ENCODE measurements at regions not wholly inside any gene's neighbourhood (a gene's known extent, or its start where the extent isn't known, plus 50 kb on each side); places are given as distances from the start of the nearest gene placed in this dataset.

DNA sequence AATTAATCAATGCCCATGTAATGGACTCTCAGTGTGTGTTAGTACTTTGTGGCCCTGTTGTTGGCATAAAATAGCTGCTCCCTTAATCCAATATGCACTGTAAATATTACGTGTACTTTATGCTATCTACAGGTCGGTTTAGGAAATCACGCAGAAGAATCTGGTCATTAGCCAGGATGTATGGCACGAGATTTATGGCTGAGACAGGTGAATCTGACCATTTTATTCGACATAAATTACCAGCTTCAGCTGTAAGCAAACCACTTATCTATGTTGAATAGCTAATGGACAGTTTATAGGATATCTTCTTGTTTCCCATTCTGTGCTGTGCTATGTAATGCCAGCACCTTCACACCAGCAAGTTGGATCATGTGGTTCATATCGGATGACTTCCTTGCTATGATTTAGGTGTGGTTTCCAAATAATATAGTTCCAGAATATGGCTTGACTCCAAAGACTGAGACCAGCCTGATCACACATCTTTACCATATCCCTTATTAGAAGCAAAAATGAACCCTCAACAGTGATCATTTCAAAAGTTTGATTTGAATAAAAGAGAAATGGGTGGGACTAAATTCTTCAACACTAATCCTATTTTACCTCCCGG, 301.4 kb downstream of the AHR start:
- no peak for DNase-seq

DNA sequence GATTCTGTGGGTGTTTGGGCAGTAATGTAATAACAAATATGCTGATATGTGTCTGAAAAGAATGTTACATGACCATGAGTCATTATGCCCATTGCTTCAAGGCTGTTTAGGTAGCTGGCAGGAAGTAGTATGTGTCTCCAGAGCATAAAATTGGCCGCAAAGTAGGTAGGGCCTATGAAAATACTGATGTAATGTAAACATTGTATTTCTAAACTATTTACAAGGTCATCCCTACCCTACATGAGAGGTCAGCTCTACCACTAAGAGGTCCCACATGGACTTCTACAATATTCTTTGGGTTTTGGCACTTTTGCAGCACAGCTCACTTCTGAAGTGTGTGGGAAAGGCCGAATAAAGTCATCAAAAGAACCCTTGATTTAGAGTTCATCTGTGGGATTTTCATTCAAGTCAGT, 301.9 kb downstream of the AHR start:
- DNase-seq = no peak

DNA sequence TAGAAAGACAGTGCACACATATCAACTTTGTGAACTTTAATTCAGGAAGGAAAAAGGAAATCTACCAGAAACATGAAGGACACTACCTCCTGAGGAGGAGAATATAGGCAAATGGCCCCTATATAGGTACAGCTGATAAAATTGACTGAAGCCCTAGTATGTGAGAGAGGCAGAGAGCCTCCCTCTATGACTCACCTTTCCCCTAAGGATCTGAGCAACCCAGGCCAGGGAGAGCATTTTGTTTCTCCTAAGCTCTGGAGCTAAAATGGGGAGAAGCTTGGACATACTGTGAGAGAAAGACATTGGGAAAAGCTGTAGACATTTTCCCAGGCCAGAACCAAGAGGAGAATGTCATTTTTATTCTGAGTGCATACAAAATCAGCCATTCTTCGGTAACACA, 303.5 kb downstream of the AHR start:
- DNase-seq = no peak

DNA sequence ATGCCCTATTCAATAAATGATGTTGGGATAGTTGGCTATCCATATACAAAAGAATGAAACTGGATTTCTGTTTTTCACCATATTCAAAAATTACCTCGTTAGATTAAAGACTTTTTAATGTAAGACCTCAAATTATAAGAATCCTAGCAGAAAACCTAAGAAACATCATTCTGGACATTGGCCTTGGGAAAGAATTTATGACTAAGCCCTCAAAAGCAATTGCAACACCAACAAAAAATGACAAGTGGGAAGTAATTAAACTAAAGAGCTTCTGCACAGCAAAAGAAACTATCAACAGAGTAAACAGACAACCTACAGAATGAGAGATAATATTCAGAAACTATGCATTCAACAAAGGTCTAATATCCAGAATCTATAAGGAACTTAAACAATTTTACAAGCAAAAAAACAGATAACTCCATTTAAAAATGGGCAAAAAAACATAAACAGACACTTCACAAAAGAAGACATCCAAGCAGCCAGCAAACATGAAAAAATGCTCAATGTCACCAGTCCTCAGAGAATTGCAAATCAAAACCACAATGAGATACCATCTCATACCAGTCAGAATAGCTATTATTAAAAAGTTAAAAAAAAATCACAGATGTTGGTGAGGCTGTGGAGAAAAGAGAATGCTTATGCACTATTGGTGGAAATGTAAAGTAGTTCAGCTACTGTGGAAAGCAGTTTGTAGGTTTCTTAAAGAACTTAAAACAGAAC, 309.8 kb downstream of the AHR start:
- no peak for DNase-seq

DNA sequence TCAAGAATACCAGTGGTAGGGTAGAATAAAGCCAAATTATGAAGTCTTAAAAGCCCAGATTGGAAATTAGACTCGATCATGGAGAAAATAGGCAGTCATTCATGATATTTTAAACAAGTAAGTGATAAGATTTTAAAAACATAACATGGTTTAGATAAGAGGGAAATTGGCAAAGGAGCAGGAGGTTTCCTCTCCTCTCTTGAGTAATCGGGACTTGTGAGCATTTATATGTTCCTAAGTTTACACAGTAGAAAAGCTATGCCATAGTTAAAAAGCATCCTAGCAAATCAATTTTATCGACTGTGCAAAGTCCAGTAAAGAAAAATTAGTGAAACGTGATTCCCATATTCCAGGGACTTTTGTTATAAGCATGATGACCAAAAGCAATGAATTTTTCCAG, 313.2 kb downstream of the AHR start:
- no peak for DNase-seq

DNA sequence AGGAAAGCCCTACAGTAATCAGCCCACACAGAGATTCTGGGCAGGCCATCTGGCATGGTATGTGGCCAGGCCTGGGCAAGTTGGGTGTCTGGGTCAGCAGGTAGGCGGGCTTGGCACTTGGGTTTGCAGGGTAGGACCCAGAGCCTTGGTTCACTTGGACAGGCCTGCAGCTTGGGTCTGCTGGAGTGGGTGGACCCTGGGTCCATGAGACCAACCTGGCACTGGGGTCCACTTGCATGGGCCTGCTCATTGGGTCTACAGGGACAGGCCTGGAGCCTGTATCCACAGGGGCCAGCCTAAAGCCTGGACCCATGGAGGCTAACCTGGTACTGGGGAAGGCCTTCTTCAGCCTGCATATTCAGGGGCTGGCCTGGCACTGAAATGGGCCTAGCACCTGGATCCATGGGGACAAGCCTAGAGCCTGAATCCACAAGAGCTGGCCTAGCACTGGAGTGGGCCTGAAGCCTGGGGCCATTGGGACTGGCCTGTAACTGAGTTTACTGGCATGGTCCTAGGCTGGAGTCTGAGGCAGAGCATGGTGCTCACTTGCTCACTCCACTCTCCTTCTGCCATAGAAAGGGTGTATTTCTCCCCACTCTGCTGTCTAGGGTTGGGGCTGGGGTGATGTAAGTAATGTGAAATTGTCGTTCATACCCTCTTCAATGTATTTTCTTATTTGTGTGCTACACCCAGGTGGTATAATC, 315.0 kb downstream of the AHR start:
- no peak for DNase-seq

DNA sequence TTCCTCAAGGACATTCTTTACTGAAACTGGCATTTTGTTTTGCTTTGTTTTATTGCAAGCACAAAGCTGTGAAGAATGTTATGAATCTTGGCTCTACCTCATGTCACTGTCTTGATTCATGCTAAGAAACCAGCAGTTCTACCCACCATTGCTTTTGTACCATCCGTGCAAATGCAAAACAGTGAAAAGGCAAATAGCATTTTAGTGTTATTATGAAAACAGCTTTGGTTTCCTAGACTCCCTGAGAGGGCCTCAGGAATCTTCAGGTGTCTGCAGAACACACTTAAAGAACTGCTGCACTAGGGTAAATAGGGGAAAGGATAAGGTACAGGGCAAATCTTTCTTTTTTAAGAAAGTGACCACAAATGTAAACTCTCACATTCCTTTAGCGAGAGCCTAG, 318.9 kb downstream of the AHR start:
- DNase-seq = no peak

DNA sequence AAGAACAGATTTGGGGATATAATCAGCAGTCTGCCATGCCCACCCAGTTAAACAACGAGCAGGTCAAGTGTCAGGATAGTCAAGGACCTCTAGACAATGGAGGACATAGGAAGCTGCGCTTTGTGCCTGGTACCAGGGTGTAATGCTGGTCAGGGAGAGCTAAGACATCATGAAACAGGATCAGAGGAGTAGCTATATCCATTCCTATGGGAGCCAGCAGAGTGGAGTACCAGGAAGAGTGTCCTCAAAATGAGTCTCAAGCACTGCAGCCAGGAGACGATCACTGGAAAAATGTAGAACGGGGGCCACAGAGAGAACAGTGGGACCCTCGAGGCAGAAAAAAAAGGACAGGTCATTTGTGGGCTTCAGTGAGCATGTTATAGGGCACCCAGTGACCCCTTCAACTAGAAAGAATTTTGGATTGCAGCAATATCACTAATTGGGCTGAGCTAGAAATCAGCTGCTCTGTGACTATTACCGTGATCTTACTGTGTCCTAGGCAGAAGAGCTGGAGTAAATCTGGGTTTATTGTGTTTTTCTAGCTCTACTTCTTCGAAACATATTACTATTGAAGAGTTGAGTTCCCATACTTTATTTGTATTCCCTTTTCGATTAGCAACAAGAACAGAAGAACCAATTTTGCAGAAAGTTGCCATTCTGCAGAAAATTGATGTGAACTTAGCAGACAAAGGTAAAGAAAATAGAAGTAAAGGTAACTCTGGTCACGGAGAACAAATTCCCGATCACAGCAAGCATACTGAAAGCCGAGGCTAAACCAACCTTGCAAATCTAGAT, 319.6 kb downstream of the AHR start:
- DNase-seq = no peak

DNA sequence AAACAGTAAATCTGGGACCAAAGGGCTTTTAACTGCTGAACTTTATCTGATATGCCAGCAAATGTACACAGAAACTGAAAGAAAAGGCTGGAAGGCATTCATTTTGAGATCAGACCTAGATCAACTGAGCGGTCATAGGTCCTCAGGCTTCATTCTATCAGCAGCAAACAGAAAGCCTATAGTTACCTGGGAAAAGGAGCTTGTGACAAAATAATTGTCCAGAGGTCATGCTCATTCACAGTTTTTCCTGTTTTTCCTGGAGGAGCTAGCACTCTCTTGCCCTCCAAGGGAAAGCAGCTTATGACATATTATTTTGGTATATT, 320.2 kb downstream of the AHR start:
- no peak for DNase-seq

DNA sequence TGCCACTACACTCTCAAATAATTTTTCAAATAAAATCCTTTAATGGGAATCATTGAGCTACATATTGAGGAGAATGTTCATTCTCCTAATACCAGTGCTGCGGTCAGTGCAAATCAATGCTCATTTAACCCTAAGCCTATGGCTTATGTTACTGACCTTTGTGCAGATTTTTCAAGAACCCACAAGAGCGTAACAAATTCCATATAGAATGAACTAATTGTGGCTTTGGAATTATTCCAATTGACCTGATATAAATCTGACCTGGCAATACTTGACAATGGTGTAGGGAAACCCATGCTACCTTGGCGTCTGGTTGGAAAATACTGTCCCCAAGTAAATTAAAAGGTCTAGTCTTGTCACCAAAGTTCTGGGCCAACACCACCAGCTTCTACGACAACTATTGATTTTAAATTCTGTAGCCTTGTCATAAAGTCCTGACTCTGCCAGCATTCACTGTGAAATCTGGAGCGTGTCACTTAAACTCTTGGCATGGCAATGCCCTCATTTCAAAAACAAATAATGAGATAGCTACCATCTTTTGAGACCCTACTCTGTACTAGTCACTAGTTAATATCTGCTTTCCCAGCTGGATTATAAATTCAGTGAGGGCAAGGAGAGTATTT, 320.9 kb downstream of the AHR start:
- no peak for DNase-seq

DNA sequence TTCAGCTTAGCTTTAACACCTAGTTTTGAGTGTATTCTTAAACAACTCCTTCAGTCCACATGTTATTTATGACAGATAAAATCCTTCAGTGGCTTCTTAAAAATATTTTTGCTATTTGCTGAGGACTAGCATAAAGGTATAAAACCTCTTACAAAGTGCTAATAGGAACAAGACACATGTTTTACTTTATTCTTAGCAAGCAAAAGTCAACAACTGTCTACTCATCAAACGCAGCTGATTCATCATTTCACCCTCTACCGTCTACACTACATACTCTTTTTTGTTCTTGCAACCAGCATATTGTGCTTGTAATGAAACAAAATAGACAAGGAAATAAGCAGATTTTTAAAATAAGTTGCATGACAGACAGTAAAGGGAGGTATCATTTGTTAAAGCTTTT, 319.7 kb downstream of the SNX13 start:
- no peak for DNase-seq

DNA sequence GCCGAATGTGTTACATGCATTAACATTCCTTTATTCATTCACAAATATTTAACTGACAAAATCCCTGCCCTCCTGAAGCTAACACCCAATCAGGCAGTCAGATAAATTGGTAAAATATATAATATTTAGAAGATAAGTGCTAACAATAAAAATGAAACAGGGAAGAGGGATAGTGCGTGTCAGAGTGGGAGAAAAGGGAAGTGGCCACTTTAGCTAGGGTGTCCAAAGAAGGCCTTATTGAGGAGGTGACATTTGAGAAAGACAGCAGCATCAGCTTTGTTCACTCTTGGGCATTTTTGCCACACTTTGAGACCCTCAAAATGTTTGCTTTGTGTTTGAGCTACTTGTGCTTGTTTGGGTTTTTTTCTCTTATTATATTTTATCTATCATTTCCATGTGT, 317.8 kb downstream of the SNX13 start:
- no peak for DNase-seq

DNA sequence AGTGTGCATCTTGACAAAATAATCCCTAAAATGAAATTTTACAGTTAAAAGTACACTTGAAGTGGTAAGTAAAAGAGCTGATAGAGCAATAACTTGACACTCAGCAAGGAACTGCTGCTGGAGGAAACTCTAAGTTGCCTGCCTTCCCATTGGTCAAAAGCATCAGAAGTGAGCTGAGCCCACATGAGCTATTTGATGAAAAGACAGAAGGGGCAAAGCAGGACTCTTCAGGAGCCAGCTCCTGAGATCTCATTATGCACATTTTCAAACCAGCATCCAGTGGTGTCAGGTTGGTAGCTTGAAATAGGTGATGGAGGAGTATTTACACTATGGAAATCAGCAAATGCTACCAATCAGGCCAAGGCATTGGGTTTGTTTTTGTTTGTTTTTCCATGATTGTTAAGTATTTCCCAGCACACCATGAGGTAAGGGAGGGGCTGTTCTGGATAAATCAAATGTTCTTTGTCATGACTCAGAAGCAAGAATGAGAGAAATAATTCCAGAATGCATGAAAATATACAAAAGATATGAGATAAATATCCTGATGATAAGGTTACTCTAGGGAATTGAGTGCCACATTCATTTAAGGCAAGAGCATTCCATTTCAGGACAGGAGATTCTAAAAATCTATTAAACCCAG, 316.6 kb downstream of the SNX13 start:
- DNase-seq = no peak

DNA sequence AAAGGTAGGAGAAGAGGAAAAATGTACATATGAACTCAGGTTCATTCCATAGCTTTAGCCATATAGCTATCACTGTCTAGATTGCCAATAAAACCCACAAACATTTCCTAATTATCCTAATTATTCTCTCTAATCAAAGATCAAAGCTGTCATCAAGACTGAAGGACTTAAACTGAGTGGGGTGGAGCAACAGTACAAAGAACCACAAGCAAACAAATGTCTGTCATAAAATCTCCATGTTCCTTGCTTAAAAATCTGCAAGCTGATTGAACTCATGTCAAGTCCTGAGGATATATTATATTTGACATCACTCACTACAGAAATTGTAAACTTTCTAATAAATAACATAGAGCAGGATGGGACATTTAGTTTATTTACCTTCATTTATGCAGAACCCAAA, 315.9 kb downstream of the SNX13 start:
- no peak for DNase-seq

DNA sequence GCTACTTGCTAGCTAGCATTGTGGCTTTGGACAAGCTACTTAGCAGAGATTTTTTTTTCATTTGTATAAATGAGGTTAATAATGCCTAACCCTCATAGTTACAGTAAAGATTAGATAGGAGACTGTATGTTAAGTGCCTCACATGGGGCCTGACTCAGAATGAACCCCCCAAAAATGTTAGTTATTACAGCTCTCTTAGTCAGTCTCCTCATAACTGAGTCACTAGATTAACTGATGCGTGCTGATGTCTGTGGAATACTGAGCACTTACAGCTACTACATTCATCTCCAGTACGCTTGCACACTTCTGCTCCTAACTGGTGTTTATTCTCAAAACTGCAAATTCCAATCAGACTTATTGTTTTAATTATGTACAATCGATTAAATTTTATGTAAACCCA, 315.3 kb downstream of the SNX13 start:
- no peak for DNase-seq

DNA sequence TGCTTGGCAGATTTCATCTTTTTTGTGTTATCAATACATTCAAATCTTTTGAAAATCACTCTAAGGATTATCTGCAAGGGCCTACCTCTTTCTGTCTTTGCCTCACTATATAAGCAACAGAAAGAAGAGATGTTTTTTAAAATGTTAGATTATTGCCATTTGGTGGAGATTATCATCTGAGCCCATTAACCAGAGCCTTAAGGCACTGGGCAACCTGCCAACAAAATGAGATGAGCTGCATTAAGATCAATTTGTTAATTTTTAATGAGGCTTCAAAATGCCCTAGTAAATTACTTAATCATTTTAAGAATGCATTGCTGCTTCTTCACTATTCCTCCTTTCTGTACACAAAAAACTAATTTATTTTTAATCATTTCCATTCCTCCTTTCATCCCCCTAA, 314.1 kb downstream of the SNX13 start:
- DNase-seq = no peak

DNA sequence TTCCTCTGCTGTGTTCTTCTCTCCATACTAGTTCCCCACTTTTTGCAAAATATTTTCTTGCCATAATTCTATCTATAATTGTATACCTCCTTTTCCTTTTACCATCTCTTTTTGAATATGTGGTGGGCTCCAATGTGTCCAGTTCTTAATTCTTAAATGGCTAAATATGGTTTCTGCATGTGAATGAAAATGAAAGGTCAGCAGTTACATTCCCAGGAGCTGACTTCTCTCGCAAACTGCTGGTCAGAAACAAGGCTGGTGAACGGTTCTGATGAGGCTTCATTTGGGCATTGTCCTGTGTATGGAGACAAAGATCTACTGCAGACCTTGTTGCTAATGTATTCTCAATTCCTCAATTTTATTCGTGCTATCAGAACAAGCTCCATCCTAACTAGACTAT, 309.2 kb downstream of the SNX13 start:
- no peak for DNase-seq

DNA sequence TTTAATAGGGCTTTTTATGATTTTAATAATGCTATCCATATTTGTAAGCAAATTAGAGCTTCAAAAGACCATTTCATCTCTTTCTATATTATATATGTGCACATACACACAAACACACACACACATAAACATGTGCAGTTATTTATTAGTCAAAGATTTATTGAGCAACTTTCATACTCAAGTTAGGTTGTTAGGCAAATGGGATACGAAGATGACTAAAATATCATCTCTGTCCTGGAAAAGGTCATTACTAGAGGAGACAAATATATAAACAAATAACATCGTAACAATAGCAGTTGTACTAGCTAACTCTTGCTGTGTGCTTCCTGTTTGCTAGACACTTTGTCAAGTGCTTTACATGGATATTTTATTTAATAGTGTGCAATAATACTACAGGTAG, 307.9 kb downstream of the SNX13 start:
- no peak for DNase-seq

DNA sequence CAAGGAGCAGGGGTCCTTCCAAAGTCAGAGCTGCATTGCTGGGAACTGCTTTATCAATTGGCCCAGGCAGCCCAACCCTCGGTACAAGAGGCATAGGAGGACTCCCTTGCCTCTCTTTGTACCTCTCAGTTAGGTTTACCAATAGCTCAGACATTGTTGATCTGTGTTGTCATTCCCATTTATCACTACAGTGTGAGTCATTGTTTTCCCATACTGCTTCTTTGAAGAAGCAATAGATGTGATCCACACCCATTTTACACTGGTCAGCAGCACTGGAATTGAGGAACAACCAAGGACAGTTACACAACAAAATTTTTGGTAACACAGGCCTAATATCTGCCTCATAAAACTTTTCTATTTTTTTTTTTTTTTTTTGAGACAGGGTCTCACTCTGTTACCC, 307.2 kb downstream of the SNX13 start:
- DNase-seq = no peak

DNA sequence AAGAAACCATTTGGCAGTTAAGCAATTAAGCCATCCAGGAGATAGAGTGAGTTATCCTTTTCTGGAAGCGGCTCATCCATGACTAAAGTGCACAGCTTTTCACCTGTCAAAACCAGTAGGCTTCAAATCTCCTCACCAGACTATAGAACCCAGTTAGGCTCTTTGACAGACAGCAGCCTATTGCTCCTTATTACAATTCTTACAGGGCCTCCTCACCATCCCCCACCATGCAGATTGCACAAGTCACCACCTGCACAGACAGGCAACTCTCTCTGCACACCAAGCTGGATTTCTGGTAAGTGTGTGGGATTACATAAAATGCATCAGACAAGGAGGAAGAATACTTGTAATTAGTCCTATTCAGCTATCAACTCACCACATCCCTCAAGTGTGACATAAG, 301.6 kb downstream of the SNX13 start:
- DNase-seq = no peak

DNA sequence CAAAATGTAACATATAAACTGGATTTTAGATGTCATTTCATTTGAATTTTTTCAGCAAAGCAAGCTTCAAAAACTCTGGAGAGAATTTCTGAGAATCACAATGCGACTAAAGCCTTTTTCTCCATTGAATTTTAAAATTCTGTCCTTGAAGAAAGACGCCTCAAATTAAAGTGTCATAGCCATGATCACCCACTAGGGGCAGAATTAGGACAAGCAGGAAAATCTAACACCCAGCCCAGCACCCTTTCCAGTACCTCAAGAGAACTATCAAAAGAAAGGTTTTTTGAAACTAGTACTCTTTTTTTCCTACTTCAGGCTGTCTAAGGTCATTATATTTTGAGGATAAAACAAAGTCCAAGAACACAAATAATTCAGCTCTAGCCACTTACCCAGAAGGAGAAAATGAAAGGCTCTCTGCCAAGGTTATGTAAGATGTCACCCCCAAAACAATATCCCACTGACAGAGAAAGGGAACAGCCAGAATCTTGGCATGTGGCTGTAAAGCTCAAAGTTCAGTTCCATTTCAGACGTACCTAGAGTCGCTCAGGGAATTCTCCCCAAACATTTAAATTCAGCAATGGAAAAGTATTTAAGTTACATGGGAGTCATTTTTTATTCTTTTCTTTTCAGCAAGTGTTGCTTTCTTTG, 299.4 kb downstream of the SNX13 start:
- DNase-seq = peak in 1 of 56 donors; percentile 30

Measured in amygdala (tissue), 56 donors.